GM12873 (cell line): ENCODE measurements at regions not wholly inside any gene's neighbourhood (a gene's known extent, or its start where the extent isn't known, plus 50 kb on each side); places are given as distances from the start of the nearest gene placed in this dataset.

Experiments
- CTCF ChIP-seq: IDR thresholded peaks from 2 replicates; pipeline ENCODE4 v1.5.1; 2012; ENCODE audit warnings: low read depth, mild to moderate bottlenecking, moderate library complexity, low read length, control low read depth; ENCODE audit not compliant: insufficient read depth; ENCODE audit errors: missing control alignments

DNA sequence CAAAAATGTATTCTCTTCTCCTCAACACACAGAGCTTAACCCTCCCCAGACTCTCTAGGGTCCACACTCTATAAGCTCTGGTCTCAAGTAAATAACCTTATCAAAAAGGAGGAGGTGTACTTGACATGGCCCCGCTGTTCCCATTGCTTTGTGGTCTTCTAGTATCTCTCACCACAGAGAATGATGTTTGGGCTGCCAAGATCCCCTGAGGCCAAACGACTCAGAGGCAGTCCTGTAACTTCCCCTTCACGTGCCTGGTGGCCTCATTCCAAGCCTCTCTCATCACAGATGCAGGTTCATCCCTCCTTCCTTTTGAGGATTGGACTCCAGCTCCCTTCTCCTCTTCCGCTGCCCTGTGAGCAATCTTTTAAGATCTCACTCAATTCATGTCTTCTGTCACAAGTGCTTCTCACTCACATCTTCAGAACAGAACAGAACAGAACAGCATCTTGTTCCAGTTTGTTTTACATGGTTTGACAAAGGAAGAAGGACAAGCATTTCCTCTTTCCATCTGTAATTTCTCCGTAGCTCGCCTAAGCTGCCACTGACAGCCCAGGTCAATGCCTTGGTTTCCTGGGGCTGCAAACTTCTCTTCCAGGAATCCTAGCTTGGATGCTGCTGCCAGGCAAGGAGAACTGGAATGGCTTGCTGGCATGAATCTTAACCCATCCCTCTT, 541.5 kb downstream of the CD83 start:
- TF ChIP-seq CTCF: no peak

DNA sequence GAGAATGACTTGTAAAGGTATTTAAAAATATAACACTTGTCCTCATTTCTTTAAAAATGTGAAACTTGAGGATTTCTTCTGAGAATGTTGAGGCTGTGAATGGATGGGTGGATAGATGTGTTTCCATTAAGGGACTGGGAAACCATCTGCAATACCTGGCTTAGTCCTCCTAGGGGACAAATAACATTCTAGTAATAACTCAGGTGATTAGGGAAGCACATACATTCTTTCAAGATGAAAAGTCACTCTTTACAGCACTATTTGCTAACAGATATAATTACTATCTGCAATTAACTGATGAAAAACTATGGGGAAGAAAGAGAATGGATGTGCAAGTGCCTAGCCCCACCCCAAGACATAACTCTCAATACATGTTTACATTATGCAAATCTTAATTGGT, 542.3 kb downstream of the CD83 start:
- TF ChIP-seq CTCF: no peak

- no peak for TF ChIP-seq CTCF
Observed at GRCh38 chr6:14660806-14661579, 543.4 kb downstream of the CD83 start.

GRCh38 chr6:14661691-14662090, 544.1 kb downstream of the CD83 start:
- TF ChIP-seq CTCF: no peak

DNA sequence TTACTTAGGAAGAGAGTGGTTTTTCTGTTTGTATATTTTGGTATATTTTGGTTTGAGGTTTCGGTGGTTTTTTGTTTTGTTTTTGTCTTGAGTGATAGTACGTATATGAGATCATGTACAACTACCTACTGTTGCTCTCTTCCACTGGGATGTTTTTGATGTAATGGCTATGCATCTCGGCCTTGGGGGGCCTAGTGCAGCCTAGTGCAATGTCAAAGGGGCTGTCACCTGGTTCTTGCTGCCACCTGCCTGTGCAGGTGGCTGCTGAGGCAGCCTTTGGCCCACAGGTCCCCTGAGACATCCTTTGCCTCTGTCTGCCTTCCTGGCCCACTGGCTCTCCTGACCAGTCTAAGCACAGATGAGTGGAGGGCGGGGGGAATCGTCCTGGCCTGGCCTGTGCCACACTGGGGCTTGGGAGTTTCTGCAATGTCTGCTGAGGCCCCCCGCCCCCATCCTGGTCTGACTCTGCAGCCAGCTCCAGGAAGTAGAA, 546.6 kb downstream of the CD83 start:
- no peak for TF ChIP-seq CTCF

DNA sequence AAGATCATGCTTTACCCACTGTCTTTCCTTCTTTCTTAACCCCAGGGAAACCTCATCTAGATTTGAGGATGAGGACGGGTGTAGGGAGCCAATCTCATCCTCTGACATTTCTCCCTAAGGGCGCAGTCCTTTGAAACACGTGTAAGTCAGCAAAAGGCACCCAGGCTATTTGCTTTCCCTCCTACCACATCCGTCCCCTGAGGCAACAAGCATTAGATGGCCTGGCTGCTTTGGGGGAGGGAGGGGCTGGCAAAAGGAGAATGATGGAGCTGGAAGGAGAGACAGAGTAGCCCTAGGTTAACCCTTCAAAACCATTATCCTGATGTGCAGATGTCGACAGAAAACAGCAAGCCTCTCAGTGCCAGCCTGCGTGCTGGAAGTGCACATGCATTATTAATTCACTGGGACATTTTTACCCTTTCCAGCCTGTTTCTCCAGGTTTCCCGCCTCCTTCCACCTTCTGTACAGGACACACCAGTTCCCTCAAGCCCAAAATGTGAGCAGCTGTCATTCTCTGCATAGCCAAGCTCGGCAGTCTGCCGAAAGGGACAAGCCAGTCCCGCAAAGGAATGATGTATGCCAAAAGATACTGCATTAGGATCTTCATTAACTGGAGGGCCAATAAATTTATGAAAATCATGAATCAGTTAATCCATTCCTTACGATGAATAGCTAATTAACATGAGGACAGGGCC, 547.2 kb downstream of the CD83 start:
- no peak for TF ChIP-seq CTCF

GRCh38 chr6:14665827-14666724, 548.5 kb downstream of the CD83 start:
- TF ChIP-seq CTCF: no peak
